Adrenal gland (tissue), 9 donors: ENCODE measurements at regions not wholly inside any gene's neighbourhood (a gene's known extent, or its start where the extent isn't known, plus 50 kb on each side); places are given as distances from the start of the nearest gene placed in this dataset.

Experiments used
- DNase-seq, 7 donors: peaks; one replicate each; pipeline ENCODE4 v3.0.0-alpha.2; 2019 to 2020
- H3K27ac ChIP-seq, 5 donors: fragments of 200-600 bp; sonication (generic) in 4 of 5; 1 replicate in 3 of 5; 2 replicates in 2 of 5; pipeline versions ENCODE4 v1.5.1 to v1.8.0; 2016 to 2020; ENCODE audit warnings: mild to moderate bottlenecking in 1 of 5
- H3K27me3 ChIP-seq: fragments of 200-600 bp; 2 replicates; pipeline ENCODE4 v1.8.0; 2021
- H3K36me3 ChIP-seq, 2 donors: fragments of 200-600 bp; replicated peaks in 1 of 2; 1 replicate in 1 of 2; 2 replicates in 1 of 2; pipeline versions ENCODE4 v1.5.1 to v1.8.0; 2018 to 2022
- H3K4me1 ChIP-seq, 2 donors: fragments of 200-600 bp; replicated peaks in 1 of 2; 1 replicate in 1 of 2; 2 replicates in 1 of 2; pipeline versions ENCODE4 v1.5.1 to v1.8.0; 2018 to 2021
- H3K4me3 ChIP-seq, 4 donors: fragments of 200-600 bp; sonication (generic) in 3 of 4; one replicate each; pipeline ENCODE4 v1.5.1; 2016 to 2018
- H3K9me3 ChIP-seq, 3 donors: fragments of 200-600 bp; sonication (generic) in 1 of 3; replicated peaks in 1 of 3; 1 replicate in 2 of 3; 2 replicates in 1 of 3; pipeline versions ENCODE4 v1.5.1 to v1.8.0; 2016 to 2021
- POLR2A ChIP-seq, 2 donors: fragments of 450-650 bp; IDR thresholded peaks; one replicate each; pipeline ENCODE4 v1.6.1; 2017; ENCODE audit warnings: antibody characterized with exemption in 2 of 2, mild to moderate bottlenecking in 2 of 2, moderate library complexity in 1 of 2
- WGBS, 4 donors: extraction: QIAGEN DNeasy Blood & Tissue Kit in 2 of 4; methylation state at CpG; one replicate each; pipeline versions ENCODE4 v1.1.5 to v1.1.7; 2013 to 2017; 5-methylcytosine and 5-hydroxymethylcytosine counted together
- intact Hi-C, 2 donors: fragments of 100-400 bp; cut with DNase I; formaldehyde crosslinking; loops; one replicate each; pipeline versions ENCODE4 v1.14.1 to v1.15.0; 2022 to 2023
- TF ChIP-seq, protein P1 (sequence below), 6 experiments: fragments of 450-650 bp in 4 of 6; fragments of 200-600 bp in 2 of 6; sonication (generic) in 1 of 6; IDR thresholded peaks; 1 replicate in 5 of 6; 2 replicates in 1 of 6; pipeline versions ENCODE4 v1.5.1 to v1.8.0; 2016 to 2021; ENCODE audit warnings: antibody characterized with exemption in 6 of 6, mild to moderate bottlenecking in 2 of 6, moderate library complexity in 1 of 6
- donor health status: healthy with polysubstance abuse.
- donor health status: Bipolar disorder and iron deficiency.
- donor health status: DM: yes; HTN: yes; CAD: no.
- donor health status: DM: no; HTN: no; CAD: no.
- donor health status: DM: no; HTN: no; CAD: no.

DNA sequence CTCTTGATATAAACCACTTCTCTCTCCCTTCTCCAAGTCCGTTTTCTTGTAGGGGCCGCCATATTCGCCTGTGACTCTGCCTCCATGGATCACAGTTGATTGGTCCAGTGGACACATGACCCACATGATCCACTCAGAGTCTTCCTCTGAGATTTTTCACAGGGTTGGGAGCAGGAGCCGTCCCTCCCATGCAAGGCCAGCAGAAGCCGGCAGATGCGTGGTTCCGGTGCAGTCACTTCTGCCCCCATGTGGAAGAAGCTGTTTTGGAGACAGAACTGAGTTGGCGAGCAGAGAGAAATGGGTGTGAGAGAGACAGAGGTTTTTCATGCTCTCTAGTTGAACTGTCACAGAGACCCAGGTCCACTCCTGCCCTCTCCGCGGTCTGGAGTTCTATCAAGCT lies 83.3 kb downstream of the C16orf95 start:
- H3K27ac ChIP-seq = no peak overlapping the region
- intact Hi-C loops = no loop called here
- WGBS, 4 donors = 37 to 58% (median 49%) methylated on average over 10 of the region's 10 CpGs

GRCh38 chr16:87234601-87235000 lies 82.6 kb downstream of the C16orf95 start:
- H3K36me3 ChIP-seq = no peaks in the 10 kb centered on the region
- intact Hi-C loops = no loop called here
- TF ChIP-seq, protein P1, sequence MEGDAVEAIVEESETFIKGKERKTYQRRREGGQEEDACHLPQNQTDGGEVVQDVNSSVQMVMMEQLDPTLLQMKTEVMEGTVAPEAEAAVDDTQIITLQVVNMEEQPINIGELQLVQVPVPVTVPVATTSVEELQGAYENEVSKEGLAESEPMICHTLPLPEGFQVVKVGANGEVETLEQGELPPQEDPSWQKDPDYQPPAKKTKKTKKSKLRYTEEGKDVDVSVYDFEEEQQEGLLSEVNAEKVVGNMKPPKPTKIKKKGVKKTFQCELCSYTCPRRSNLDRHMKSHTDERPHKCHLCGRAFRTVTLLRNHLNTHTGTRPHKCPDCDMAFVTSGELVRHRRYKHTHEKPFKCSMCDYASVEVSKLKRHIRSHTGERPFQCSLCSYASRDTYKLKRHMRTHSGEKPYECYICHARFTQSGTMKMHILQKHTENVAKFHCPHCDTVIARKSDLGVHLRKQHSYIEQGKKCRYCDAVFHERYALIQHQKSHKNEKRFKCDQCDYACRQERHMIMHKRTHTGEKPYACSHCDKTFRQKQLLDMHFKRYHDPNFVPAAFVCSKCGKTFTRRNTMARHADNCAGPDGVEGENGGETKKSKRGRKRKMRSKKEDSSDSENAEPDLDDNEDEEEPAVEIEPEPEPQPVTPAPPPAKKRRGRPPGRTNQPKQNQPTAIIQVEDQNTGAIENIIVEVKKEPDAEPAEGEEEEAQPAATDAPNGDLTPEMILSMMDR (IDR thresholded peaks at IDR 0.05) = no peak
- no peak for TF ChIP-seq POLR2A (IDR thresholded peaks at IDR 0.05)
- no peaks in the 10 kb centered on the region for H3K4me1 ChIP-seq
- H3K27me3 ChIP-seq = no peaks in the 10 kb centered on the region
- no peaks in the 10 kb centered on the region for H3K9me3 ChIP-seq
- no peak for DNase-seq
- no peak overlapping the region for H3K4me3 ChIP-seq
- 53 to 72% (median 60%) methylated on average over 7 to 8 of the region's 8 CpGs for WGBS, 4 donors
- H3K27ac ChIP-seq = no peak overlapping the region

More for the DNA sequence above, 83.3 kb downstream of the C16orf95 start:
- DNase-seq = peak in 2 of 7 donors; percentile 4 to 22
- Histone ChIP-seq H3K9me3 (no peaks in the 10 kb centered on the region), H3K36me3 (no peaks in the 10 kb centered on the region), H3K27me3 (no peaks in the 10 kb centered on the region), H3K4me3 (no peak overlapping the region), H3K4me1 (no peaks in the 10 kb centered on the region)
- TF ChIP-seq, protein P1 (IDR thresholded peaks at IDR 0.05) = peak in 4 of 6 experiments; percentile 6 to 25 (median 20)
- no peak for TF ChIP-seq POLR2A (IDR thresholded peaks at IDR 0.05)

DNA sequence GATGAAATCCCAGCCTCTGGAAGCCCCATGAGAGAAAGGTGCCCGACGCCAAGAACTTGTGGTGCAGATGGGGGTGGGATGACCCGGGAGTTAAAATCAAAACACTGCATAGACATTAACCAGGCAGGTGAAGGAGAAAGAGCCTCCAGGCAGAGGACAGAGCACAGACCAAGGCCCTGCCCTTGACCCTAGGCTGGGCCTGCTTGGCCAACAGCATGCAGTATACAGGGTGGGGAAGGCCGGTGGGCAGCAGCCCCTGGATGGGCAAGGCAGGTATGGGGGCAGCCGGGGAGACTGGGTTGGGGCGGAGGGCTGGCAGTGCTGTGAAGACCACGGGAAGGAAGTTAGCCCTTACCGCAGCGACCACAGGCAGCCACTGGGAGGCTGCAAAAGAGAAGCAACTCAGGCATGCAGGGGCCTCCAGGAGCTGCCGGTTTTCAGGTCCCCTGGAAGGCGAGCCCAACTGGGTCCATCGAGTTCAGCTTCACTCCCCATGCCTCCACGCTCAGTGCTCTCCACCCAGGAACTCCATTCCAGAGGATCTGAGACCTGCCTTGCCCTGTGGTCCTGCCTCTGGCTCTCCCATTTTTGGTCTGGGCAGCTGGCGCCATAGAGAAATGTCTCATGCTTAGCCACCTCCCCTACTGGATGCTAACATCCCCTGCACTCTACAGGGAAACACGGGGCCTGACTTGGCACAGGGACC lies 81.2 kb downstream of the C16orf95 start:
- no peak for DNase-seq
- H3K4me1 ChIP-seq = no peaks in the 10 kb centered on the region
- H3K27ac ChIP-seq = no peak overlapping the region
- H3K9me3 ChIP-seq = no peaks in the 10 kb centered on the region
- 58 to 75% (median 67%) methylated on average over 13 to 15 of the region's 15 CpGs for WGBS, 4 donors
- intact Hi-C loops = no loop called here
- TF ChIP-seq, protein P1 (IDR thresholded peaks at IDR 0.05) = no peak
- TF ChIP-seq POLR2A (IDR thresholded peaks at IDR 0.05) = no peak
- no peak overlapping the region for H3K4me3 ChIP-seq
- H3K27me3 ChIP-seq = no peaks in the 10 kb centered on the region
- H3K36me3 ChIP-seq = no peaks in the 10 kb centered on the region

DNA sequence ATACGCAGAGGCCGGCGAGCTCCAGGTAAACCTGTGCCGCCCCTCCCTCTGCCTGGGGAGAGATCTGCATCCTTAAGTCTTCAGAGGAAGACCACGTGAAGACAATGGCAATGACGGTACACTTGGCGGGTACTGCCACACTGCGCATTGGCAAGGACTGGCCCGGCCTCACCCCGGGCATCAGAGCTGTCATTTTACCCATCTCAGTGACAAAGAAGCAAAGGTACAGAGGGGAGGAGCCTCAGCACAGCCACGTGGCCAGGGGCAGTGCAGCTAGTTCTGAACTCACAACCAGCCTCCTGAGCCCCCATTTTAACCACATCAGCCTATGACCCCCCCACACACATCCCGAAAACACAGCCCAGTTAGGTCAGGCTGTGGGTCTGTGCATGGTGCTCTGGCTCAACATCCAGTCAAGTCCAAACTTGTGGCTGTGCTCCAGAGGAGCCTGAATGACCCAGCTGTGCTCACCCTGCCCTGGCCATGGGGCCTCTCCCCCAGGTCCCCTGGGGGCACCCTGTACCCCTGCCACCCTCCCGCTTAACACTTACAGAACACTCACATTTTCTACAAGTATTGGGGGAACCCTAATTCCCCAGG lies 80.6 kb downstream of the C16orf95 start:
- DNase-seq = no peak
- no peaks in the 10 kb centered on the region for H3K36me3 ChIP-seq
- no peak overlapping the region for H3K27ac ChIP-seq
- H3K4me1 ChIP-seq = no peaks in the 10 kb centered on the region
- H3K4me3 ChIP-seq = no peak overlapping the region
- no peaks in the 10 kb centered on the region for H3K27me3 ChIP-seq
- WGBS, 4 donors = 75 to 87% (median 77%) methylated on average over 9 to 13 of the region's 13 CpGs
- intact Hi-C loops = no loop called here
- H3K9me3 ChIP-seq = no peaks in the 10 kb centered on the region
- no peak for TF ChIP-seq POLR2A (IDR thresholded peaks at IDR 0.05)
- TF ChIP-seq, protein P1 (IDR thresholded peaks at IDR 0.05) = no peak
